HG03060 (cell line): ENCODE measurements at regions not wholly inside any gene's neighbourhood (a gene's known extent, or its start where the extent isn't known, plus 50 kb on each side); places are given as distances from the start of the nearest gene placed in this dataset.
"Not testable (repeated sequence)": the region's sequence is repeated elsewhere in the genome, so short reads cannot be mapped to it uniquely, and the experiment has no call there.

Experiments
- ATAC-seq: cut with Tn5 transposase; IDR thresholded peaks from one replicate; pipeline ENCODE4 v1.9.1; 2021; ENCODE audit warnings: low read depth, moderate number of reproducible peaks; ENCODE audit not compliant: unreplicated experiment

DNA sequence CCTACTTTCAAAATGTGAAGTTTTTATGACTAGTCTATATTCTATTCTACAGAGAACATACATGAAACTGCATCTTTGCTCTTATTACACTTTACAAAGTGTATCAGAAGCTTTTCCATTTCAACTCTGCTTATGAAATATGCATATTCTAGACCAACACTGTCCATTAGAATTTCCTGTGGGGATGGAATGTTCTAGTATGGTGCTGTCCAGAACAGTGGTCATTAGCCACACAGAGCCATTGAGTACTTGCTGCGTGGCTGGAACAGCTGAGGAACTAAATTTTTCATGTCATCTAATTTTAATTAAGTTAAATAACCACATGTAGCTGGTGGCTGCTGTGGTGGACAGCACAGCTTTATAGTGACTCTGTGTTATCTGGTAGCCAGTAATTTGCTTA, 105.9 kb upstream of the PDE10A start:
- ATAC-seq = no peak

DNA sequence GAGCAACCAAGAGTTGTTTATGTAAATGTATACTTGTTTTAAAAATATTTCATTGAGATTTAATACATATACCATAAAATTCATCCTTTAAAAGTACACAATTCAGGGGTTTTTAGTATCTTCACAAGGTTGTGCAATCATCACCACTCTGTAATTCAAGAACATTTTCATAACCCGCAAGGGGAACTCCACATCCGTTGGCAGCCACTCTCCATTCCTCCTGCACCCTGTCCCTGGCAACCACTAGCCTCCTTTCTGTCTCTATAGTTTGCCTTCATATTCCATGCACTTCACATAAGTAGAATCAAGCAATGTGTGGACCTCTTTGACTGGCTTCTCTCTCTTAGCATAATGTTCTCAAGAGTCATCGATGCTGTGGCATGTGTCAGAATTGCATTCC, 104.2 kb upstream of the PDE10A start:
- no peak for ATAC-seq

DNA sequence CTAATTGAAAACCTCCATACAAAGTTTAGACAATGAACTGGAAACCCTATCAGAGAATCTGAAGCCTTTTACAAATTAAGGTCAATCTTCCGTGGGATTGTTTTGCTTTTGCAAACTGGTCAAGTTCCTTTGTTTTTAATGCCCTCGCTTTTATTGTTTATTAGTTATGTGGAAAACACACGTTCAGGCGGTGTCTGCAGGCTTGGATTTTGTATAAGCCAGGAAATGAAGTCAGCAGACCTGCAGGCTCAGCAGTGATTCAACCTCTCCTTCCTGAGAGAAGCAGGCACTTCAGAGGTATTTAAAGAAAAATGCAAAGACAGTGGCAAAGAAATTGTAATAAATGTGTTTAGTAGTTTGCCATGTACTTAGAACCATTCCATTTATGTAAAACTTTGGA, 103.4 kb upstream of the PDE10A start:
- no peak for ATAC-seq

DNA sequence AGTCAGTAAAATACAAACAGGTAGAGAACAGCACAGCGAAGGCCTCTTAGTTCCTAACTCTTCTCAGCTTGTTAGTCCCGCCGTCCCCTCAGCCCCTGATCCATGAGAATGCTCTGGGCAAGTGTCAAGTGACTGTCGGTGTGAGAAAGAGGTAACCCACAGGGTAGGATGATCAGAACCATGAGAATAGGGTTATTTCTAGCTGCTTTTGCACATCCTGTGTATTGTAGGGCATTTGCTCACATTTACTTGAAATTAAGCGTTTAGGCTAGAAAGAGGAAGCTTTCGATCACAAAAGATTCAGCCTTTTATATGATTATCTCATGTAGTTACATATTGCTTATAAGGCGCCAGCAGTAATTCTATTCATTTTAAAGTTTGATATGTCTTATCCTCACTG, 103.0 kb upstream of the PDE10A start:
- ATAC-seq = no peak

DNA sequence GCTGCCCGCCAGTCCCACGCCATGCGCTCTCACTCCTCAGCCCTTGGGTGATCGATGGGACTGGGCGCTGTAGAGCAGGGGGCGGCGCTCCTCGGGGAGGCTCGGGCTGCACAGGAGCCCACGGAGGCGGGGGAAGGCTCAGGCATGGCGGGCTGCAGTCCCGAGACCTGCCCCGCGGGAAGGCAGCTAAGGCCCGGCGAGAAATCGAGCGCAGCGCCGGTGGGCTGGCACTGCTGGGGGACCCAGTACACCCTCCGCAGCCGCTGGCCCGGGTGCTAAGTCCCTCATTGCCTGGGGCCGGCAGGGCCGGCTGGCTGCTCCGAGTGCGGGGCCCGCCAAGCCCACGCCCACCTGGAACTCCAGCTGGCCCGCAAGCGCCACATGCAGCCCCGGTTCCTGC, 102.2 kb upstream of the PDE10A start:
- ATAC-seq = not testable (repeated sequence)

DNA sequence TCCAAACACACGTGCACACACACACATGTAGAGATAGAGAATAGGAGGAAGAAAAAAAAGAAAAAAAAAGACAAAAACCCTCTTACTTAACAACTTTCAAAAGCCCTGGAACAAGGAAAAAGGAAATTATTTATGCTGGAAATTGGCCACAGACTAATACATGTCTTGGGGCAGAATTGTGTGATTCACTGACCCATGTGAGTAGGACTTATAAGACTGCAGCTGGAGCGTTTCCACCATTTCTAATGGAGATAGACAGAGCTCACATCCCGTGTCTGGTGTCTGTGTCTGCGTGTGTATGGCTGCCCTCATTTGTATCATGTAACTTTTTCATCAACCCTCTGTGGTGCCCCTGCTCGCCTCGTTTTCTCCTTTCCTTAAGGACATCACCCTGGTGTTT, 99.8 kb upstream of the PDE10A start:
- no peak for ATAC-seq

DNA sequence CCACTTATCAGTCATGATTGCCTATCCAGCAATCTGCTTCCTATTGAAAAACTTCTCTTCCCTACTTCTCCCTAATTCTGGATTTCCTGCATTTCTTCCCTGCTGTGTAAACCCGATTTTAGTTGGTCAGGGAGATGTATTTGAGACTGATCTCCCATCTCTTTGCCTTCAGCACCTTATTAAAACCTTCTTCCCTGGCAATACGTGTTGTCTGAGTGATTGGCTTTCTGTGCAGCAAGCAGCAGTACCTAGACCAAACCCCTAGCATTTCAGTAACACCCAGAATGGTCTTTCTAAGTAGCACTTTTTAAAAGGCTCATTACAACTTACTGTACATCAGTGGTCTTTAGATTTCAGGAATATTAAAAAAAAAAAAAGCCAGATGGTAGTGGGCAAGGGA, 99.1 kb upstream of the PDE10A start:
- ATAC-seq = no peak

DNA sequence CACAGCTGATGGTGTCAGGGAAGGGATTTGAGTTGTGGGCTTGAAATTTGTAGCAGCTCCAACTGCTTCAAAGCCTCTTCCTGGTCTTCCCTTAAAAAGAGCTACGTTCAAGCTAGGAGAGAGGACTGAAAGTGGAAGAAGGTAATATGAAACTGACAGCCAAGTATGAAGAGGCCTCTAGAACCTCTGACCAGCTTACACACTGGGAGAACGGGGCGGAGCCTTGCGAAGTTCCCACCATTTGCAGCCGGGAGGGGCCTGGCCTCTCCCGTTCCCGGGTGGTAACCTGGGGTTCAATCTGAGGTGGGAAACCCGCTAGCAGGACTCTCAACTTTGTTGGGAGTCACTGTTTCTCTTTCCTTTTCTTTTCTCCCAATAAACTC, 97.8 kb upstream of the PDE10A start:
- no peak for ATAC-seq

DNA sequence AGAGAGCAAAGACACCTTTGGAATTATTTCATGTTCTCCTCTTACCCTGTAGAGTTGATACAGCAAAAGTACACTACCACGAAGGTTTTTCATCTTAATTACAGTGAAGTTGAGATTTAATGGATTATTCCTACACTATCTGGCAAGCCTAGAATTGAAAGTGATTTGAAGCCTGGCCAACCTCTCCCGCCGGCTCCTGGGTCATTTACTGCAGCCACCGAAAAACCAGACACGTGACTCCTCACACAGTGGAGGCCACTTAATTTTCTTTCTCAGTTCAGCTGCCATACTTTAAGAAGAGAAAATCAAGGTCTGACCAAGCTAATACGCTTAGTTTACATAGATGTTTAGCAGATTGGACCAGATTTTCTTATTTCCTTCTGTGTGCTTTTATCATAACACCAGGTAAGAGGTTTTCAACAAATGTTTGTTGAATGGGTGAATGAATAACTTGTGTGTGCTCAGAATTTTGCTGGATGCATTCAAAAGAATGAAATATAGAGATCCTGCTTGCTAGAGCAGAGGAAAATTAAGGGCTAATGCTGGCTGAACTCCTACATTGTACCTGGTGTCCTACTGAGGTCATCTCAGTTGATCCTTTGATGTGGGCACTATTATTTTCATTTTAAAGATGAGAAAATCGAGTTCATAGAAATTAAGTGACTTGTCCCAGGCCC, 97.2 kb upstream of the PDE10A start:
- no peak for ATAC-seq

DNA sequence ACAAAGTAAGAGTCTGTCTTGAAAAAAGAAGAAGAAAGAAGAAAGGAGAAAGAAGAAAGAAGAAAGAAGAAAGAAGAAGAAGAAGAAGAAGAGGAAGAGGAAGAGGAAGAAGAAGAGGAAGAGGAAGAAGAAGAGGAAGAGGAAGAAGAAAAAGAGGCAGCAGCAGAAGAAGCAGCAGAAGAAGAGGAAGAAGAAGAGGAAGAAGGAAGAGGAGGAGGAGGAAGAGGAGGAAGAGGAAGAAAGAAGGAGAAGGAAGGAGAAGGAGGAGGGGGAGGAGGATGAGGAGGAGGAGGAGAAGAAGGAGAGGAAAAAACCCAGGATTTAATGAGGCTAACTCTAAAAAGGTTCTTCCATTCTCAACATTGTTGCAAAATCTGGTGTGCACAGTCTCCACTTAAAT, 95.4 kb upstream of the PDE10A start:
- no peak for ATAC-seq

DNA sequence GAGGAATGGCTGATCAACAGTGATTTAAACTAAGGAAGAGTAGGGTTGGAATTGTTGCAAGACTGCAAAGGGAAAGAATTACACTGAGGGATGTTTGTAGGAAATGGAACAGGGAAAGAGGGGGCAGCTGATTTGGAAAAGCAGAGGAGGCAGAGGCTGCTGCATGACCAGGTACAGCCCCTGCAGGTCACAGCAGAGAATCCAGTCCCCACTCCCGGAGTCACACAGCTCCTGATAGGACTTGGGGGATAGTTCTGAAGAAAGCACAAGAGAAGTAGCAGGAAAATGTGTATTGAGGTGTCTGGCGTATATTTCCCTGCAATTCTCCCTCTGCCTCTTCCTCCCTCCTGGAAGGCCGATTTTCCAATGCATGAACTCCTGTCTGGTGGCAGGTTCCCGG, 92.5 kb upstream of the PDE10A start:
- no peak for ATAC-seq

DNA sequence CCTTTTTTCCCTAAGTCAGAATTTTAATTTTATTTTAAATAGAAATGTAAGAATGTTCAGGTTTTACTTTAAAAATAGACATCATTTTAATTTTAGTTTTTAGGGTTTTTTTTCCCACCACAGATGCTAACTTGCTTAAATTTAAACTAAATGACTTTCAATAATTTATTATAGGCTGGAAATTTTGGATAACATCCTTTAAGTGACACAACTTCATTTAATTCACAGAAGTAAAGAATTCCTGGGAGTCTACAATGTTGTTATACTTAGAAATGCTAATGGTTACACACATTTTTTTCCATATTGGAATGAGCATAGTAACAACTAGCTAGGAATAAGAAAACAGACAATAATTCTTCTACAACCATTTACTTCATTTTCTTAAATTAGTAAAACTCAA, 90.5 kb upstream of the PDE10A start:
- no peak for ATAC-seq

DNA sequence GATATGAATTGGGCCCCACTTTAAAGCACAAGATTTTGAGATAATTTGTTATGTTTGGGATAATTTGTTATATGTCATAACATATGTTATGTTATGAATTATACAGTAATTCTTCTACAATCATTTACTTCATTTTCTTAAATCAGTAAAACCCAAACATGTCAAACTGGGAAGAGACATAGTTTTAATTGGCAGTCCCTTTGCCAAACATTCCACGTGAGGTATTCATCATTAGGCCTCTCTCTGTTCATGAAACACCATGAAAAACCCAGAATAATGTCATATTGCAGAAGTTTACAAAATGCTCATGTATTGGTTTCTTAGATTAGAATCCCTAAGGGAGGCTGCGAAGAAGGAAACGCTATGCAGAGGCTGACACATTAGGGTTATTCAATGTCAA, 89.4 kb upstream of the PDE10A start:
- no peak for ATAC-seq

DNA sequence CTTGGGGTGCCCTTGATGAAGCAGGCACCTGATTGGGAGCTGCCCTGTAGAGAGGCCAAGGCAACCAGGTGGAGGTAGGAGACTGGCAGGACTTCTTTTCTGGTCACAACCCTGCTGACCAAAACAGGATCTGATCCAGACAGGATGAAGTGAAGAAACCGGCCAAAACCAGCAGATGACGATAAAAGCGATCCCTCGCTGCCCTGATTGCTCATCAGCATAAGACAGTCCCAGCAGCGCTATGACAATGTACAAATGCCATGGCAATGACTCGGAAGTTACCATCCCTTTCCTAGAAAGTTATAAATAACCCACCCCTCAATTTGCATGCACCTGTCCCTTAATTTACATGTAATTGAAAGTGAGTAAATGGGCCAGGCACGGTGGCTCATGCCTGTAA, 88.4 kb upstream of the PDE10A start:
- ATAC-seq = no peak

DNA sequence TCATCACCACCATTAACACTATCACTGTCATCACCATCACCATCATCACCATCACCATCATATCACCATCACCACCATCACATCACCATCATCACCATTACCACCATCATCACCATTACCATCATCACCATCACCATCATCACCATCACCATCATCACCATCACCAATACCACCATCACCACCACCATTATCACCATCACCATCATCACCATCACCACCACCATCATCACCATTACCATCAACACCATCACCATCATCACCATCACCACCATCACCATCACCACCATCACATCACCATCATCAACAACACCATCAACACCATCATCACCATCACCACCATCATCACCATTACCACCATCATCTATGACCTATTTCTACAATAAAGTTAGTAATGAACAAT, 86.1 kb upstream of the PDE10A start:
- ATAC-seq = no peak

DNA sequence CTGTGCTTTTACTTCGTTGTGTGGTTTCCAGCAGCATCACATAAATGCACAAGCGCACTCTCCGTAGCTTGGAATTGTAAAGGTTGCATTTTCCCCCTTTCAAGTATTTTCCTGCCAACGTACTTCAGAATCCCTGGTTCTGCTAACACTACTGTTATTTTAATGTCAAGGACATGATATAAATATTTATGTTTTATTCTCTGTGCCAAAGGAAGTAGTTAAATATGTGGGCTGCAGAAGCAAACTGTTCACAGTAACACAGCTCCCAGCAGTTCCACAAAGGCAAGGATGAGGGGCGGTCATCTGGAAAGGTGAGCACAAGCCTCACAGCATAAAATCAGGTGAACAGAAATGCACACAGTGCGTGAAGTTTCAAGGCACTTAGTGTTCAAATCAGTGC, 85.3 kb upstream of the PDE10A start:
- ATAC-seq = no peak

DNA sequence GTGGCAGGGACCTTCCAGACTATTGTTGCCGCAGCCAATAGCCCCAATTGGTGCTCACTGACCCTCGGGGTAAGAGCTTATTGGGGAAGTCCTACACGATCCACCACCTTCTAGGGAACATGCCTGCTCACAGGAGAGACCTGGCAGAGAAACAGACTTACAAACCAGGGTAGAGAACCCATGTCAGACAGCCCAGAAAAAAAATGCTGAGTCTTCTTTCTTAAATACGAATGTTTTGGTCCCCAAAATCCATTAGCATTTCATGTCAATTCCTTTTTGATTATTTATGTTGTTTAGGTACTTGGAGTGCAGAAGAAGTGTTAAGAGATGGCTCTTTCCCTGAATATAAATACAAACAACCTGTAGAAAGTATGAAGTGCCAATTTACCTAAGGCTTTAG, 84.9 kb upstream of the PDE10A start:
- ATAC-seq = no peak

DNA sequence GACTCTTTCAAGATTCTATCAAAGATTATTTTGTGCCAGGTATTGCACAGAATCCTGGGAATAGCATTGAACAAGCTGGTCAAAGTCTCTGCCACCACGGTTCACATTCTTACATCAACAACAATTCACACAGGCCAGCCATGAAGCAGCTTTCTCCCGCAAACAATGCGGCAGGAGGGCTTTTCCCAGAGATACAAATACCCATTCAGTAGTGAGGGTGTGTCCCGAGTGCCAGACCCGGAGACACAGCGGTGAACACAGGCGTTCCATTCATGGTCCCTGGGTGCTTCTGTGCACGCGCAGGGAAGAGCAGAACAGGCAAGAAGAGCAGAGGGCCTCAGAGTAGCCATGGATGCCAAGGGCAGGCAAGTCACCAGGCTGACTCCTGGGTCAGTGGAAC, 83.3 kb upstream of the PDE10A start:
- no peak for ATAC-seq

DNA sequence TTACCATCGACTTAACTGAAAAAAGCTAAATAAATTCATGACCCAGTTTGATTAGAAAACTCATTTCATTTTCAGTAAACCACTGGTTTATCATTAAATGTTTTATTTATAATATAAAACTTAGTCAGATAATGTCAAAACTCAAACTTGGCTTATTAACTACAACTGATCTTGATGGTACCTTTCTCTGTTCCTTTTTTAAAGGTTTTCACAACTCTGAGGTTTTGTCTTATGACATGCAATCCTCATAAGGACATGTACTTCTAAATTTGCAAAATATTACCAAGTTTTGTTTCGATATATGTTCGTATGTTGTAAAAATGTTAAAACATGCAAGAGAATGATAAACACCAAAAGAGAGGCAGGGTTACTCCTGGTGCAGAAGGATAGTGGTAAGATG, 82.5 kb upstream of the PDE10A start:
- ATAC-seq = no peak

DNA sequence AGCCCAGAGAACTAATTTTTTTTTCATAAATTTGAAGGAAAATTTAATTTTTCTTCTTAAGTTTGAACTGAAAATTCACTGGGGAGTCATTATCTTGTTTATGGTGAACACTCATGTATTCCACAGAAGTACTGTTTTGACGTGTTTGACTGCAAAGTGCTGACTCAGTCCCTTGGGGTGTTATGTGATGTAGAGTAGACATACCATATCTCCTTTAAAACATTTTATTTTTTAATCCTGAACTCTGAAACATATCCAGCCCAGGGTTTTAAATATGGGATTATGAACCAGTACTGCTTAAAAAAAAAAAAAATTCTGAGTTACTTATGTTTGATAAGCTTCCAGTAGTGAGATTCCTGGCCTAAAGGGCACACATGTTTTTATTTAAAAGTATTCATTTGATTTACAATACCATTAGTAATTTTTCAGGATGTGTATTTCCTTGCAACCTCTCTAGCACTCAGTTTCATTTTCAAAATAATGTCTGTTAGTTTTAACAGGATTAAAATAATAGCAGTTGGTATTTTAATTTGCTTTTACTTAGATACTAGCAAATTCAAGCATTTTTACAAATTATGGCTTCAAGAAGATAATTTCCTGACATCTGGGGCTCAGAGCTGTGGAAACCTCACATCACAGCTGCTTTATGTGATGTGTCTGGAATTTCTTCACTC, 81.7 kb upstream of the PDE10A start:
- no peak for ATAC-seq

DNA sequence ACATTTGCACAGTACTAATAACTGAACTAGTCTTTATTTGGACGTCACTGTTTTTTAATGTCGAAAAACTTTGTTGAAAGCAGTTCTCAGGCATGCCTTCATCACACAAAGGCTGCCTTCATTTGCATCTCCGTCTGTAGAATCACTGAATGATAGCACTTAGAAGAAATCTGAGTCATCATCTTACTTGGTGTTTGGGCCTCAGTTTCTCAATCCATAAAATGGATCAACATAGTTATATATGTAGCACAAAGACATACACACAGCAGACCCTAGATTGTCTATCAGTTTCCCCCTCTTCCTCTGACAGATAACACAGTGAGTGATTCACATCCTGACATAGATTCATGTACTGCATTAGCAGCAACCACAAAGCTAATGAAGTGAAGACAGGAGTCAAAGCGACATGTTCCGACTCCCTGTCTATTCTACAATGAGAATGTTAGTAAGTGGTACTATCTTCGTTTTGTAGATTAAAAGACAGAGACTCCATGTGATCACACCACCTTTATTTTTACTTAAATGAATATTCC, 80.4 kb upstream of the PDE10A start:
- no peak for ATAC-seq

DNA sequence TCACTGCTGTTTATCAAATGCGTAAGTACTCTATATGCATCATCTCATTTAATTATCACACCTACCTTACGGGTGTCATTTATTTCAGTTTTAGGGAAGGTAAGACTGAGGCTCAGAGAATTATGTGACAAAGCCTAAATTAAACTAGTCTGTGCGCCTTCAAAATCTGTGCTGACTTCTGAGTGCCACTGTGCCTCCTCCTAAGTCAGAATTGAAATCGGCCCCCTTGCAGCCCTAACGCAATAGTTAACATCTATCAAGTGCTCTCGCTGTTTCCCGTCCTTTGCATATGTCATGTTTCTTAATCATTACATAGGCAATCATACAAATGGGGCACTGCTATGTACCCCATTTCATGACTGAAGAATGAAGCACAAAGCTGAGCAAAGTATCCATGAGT, 79.0 kb upstream of the PDE10A start:
- ATAC-seq = no peak
